D341Med (cell line): ENCODE measurements at regions not wholly inside any gene's neighbourhood (a gene's known extent, or its start where the extent isn't known, plus 50 kb on each side); places are given as distances from the start of the nearest gene placed in this dataset.
"Not testable (repeated sequence)": the region's sequence is repeated elsewhere in the genome, so short reads cannot be mapped to it uniquely, and the experiment has no call there.

Source experiments
- DNase-seq: peaks from one replicate; pipeline ENCODE4 v3.0.0; 2012; ENCODE audit warnings: low spot score

DNA sequence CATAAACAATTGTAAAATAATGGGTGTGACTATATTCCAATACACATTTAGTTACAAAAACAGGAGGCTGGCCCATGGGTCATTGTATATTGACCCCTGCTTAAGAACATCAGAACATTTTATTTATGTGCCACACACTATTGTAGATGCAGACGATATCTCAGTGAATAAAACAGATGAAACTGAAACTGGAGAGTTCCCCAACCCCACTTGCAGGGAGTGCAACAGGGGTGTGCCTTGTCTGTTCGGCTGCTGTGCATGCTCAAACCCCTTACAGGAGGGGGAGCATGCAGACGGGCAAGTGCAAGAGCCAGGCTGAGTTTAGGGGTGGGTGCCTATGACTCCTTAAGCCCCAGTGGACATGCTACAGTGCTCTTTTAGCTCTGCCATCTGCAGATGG, 509.6 kb downstream of the IGSF11 start:
- no peak for DNase-seq

DNA sequence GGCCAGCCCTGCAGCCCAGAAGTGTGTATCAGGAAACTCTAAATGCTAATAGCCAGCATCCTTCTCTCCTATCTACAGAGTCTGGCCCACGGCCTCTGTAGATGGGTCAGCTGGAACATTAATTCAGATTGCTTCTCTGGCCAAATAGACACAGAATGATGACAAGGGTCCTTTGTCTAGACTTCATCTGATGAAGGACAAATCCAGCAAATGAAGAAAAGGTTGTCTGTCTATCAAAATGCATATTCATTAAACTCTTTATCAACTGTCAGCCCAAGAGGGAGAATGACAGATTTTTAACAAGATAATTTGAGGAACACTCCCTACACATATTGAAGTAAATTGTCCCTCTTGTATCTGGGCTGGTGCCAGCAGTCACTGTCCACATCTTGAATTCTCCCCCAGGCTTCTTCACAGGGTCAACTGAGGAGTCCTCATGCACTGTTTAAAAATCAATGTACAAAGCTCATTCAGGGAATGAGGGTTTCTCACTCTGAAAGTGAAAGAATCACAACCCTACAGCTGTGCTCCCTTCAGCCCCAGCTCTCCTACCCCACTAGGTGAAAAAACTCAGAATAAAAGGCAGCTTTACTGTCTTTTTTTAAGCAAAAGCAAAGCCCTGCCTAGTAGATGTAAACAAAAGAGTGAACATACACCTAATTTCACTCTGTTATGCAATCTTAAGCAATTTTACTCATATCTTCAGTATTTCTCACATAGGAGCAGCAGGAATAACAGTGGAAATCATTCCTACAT, 507.7 kb downstream of the IGSF11 start:
- no peak for DNase-seq

DNA sequence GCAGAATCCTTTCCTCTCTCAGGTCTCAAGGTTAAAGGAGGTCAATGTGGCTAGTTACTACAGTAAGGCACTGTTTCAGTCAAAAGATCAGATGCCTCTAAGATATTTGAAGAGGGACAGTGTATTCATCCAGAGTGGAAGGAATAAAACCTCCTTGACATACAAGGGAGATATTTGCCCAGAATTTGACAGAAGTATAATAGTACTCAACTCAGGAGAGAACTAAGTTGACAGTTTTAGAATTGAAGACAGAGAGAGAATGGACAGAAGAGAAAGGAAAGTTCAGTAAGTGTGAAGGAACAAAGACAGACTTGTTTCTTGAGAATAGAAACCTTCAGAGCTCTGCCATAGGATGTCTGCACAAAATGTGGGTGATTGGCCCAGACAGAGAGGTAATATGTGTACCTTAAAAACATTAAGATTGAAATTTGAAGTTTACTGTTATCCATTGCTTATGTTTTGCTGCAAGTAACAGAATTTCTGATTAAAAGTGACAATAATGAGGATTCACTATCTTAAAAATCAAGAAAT, 507.1 kb downstream of the IGSF11 start:
- no peak for DNase-seq

DNA sequence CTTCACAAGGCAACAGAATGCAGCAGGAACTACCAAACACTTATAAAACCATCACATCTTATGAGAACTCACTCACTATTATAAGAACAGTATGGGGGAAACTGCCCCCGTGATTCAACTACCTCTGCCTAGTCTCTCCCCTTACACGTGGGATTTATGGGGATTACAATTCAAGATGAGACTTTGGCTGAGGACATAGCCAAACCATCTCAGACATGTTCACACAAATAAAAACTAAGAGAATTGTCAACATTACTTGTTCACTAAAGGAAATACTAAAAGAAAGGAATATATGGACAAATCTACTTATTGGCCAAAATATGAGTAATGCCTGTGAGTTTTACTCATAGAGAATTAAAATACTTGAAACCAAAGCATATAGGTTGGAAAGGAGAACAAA, 505.1 kb downstream of the IGSF11 start:
- DNase-seq, result no peak

DNA sequence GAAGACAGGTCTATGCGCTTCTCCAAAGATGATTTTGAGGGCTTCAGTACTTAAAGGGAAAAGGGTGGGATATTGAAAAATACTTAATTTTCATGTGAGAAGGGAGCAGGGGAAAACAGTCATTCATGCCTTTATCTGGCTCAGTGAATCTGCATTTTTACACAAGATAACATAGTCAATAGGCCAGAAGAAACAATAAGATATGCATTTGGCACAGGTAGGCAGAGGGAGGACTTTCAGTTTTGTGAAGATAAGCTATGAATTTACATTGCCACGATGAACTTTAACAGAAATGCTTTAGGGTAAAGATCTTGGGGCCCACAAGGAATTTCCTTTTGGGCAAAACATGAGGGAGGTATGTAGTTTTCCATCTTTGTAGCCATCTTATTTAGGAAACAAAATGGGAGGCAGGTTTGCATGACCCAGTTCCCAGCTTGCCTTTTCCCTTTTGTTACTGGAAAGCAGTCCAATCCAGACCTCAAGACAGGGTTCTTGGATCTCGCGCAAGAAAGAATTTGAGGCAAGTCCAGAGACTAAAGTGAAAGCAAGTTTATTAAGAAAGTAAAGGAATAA, 504.2 kb downstream of the IGSF11 start:
- no peak for DNase-seq

DNA sequence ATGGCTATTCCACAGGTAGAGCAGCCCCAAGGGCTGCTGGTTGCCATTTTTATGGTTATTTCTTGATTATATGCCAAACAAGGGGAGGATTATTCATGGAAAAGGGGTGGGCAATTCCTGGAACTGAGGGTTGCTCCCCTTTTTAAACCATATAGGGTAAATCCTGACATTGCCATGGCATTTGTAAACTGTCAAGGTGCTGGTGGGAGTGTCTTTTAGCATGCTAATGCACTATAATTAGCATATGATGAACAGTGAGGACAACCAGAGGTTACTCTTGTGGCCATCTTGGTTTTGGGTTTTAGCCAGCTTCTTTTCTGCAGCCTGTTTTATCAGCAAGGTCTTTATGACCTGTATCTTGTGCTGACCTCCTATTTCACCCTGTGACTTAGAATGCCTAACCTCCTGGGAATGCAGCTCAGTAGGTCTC, 503.7 kb downstream of the IGSF11 start:
- not testable (repeated sequence) for DNase-seq

DNA sequence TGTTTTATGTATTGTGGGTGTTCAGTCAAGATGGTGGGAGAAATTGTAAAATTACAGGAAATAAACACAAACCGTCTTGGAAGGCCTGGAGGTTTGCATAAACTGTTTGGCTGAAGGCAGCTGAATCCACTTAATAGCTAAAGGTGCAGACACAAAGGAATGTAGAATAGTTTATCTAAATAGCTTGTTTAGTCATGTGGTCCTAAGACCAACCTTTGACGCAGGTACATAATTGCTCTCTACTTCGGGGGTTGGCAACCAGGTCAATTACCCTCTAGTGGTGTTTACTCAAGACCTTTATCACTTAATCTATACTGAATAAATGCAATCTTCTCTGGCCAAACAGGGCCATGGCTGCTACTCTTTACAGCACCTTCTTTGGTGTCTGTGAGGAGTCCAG, 502.8 kb downstream of the IGSF11 start:
- DNase-seq, result no peak

DNA sequence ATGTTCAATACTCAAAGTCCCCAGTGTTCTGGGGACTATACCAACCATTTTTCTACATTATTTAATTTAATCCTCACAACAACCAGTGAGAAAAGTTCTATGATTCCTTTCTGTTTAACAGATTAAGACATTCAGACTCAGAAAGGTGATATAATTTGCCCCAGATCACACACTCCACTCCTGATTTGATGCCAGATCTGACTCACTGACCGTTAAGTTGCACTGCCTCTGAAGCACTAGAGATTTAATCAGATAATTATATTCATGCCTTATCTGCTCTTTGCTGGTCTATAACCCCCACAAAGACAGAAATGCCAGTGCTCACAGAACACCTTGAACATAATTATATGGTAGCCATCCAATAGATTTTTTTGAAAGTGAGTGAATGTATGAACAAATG, 501.0 kb downstream of the IGSF11 start:
- no peak for DNase-seq

DNA sequence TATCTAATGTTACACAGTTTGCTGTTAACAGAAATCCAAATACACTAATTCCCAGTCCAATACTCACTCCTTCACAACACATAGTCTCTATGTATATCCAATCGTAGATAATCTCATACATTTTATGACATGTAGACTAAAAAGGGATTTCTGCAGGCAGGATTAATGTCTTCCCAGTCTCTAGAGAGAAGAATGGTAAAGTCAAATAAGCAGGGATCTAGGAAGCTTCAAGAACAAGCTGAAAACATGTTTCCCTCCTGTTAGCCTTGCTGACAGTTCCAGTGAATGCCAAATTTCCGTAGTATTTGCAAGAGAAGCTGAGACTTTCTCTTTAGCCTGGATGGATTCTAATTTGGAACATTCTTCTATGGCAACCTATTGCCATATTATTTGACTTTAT, 500.1 kb downstream of the IGSF11 start:
- no peak for DNase-seq

DNA sequence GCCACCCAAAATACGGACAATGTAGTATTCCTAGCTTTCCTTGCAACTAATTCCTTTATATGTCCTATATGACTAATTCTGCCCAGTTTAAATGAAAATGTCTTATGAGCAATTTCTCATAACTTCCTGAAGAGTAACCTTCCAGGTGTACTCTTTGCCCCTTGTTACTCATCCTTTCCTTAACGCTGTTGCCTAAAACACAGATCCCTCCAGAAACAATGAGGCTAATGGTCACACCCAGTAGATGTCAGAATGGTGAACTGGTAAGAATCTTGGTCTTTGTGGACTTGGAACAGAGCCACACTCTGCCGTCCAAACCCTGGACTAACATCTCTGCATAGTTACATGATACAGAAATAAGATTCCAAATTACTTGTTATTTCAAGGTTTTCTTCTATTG, 497.9 kb downstream of the IGSF11 start:
- DNase-seq, result no peak

DNA sequence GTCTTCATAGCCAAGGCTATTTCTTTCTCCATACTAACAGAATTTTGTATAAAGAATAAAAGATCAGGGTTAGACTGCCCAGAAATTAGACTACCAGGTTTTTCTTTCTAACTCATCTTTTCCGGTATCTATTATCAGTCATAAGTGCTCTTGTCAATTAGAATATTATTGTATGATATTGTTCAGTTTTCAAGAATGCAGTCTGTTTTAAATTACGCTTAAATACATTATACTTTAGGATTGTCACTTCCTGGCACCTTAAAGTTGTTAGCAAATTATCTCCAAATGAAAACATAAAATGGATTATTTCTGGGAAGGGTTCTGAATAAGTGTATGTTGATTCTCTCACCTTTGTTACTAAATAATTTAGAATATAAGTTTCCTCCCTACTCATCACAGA, 497.2 kb downstream of the IGSF11 start:
- no peak for DNase-seq

DNA sequence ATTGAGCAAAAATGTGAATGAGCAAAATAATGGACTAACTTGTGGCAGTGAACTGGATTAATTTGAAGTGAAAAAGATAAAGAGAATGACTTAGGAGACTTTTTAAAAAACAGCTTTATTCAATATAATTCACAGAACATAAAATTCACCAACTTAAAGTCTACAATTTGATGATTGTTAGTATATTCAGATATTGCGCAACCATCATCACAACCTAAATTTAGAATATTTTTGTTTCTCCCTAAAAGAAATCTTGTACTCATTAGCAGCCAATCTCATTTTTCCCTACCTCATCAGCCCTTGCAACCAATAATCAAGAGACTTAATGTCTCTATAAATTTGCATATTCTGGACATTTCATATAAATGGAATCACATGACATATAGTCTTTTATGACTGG, 496.5 kb downstream of the IGSF11 start:
- DNase-seq, result no peak

DNA sequence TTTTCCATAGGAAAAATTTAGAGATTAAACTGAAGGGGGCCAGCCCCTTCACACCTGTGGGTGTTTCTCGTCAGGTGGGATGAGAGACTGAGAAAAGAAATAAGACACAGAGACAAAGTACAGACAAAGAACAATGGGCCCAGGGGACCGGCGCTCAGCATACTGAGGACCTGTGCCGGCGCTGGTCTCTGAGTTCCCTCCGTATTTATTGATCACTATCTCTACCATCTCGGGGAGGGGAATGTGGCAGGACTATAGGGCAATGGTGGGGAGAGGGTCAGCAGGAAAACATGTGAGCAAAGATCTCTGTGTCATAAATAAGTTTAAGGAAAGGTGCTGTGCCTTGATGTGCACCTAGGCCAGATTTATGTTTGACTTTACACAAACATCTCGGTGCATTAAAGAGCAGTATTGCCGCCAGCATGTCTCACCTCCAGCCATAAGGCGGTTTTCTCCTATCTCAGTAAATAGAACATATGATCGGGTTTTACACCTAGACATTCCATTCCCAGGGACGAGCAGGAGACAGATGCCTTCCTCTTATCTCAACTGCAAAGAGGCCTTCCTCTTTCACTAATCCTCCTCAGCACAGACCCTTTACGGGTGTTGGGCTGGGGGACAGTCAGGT, 494.7 kb downstream of the IGSF11 start:
- not testable (repeated sequence) for DNase-seq

DNA sequence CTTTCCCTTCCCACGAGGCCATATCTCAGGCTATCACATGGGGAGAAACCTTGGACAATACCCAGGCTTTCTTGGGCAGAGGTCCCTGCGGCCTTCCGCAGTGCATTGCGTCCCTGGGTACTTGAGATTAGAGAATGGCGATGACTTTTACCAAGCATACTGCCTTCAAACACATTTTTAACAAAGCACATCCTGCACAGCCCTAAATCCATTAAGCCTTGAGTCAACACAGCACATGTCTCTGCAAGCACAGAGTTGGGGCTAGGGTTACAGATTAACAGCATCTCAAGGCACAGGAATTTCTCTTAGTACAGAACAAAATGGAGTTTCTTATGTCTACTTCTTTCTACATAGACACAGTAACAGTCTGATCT, 494.2 kb downstream of the IGSF11 start:
- DNase-seq, result not testable (repeated sequence)

DNA sequence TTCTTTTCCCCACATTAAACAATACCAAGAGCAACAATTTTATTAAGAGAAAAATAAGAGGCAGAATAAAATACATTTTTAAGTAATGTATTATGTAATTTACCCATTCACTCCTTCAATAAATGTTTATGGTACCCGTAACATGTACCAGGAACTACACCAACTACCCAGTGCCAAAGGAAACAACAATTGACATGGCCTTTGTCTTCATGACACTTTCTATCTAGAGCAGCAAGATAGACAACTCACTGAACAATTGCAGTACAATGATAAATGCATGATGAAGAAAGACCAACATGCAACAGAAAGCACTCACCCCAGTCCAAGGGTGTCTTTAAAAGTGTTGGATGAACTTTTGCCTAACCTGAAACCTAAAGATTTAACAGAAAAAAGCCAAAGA, 493.8 kb downstream of the IGSF11 start:
- DNase-seq, result no peak

DNA sequence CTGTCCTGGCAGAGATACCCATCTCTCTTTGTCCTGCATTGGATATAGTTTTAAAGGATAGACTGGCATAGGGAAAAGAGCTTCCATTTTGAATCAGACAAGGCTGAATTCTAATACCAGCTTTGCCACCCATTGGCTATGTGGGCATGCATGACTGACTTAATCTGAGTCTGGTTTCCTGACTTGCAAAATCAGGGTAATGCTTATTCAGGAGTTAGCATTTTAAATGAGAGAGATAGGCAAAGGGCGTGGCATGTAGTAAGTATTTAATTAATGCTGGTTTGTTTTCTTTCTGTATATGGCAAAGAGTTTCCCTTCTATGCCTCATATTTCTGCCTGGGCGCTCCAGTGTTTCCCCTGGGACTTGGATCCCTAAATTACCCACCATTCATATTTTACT, 492.9 kb downstream of the IGSF11 start:
- no peak for DNase-seq

DNA sequence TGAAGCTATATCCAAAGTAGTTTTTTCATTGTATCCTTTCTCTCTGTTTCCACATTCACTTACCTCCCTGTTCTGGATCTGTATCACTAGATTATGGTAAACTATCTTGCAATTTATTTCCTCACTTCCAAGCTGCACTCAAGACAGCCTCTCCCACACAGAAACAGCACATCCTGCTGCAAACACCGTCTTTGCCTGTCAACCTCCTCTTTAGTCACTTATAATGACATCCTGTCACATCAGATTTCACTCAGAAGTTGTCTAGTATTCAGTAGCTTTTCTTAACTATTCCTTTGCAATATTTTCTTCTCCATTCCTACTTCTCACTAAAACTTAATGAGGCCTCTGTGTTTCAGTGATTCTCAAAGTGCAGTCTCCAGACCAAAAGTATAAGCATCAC, 490.8 kb downstream of the IGSF11 start:
- DNase-seq, result no peak

DNA sequence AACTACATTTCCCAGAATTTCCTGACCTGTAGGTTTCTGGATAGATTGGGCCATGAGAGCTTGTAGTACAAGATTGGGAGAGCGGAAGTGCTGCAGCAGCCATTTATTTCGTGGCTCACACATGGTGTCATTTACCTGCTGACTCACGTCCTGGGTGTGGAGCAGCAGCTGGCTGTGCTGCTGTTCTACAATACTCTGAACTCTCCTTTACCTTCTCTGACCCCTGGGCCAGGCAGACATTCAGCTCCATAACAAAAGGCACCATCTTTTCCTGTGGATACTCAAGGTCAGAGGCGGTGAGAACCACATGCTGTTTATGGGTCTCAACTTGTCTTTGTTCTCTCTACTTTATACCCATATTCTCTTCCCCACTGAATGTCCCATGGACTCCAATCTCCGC, 490.2 kb downstream of the IGSF11 start:
- DNase-seq, result no peak

DNA sequence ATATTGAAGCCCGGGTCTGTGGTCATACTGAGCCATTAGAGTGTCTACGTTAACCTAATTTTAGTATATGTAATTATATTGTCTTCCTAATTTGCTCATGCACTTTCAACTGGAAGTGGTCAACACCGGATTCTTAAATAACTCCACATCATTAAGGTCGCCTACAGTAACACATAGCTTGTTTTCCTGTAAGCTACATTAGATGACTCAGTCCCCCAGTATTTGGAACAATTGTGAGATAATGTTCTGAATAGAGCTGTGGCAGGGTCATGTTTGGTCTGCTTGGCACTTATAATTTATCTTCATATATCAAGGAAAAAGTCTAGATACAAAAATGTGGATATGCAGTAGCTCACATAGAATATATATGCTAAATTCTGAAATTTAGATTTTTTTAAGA, 486.2 kb downstream of the IGSF11 start:
- DNase-seq, result no peak

DNA sequence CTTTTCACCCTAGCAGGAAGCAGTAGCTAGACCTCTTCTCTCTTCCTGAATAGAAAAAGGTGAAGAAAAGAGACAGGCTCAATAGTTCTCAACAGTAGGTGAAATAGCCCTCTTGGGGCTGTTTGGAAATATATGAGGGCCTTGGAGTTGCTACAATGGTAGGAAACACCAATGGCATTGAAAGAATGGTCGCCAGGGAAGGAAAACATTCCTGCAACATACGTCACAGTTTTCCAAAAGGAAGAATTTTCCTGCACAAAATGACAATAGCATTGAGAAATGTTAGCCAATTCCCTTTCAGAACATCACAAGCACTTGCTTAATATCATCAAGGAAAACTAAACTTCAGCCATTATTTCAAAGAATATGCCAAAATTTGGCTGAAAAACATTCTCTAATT, 484.5 kb downstream of the IGSF11 start:
- no peak for DNase-seq

DNA sequence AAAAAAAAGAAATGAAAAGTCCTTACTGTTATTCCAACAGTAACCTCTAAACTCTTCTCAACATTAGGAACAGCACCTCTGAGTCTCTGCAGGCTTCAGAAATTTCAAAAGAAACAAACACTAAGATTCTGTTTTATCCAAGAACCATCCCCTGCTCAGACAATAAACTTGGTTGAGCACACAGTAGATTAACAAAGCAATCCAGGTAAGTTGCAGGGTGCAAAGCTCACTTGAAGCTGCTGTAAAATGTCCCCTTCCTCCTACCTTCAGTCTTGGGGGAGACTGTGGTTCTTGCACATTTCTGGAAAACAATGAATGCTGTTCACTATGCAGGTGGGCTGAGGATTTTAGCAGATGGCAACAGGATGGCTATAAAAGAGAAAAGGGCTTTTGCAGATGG, 484.1 kb downstream of the IGSF11 start:
- no peak for DNase-seq

DNA sequence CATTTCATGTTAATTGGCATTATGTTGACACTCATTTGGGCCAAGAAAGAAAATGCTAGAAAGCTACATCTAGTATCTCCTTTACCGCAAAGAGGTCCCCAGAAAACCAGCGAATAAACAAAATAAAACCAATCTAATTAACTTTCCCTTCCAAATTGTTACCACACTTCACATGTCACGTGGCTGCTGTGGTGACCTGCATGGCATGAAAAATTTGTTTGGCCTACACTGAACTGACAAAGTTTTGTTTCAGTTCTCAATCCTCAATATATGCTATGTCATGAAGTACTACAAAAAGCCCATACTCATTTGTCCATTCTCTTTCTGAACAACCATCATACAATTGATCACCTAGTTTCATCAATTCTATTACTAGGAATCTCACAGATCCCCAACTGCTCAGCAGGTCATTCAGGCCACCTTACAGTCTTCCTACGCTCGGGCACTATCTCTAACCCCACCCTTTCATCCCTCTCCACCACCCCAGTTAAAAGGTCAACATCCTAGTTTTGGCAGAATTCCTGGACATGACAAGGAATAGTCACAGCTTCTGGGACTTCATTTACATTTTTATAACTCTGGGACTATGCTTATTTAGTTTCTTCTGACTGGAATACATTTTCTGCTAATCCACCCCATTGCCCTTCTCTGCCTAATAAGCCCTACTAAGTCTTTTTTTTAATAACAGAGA, 480.4 kb downstream of the IGSF11 start:
- DNase-seq, result no peak

DNA sequence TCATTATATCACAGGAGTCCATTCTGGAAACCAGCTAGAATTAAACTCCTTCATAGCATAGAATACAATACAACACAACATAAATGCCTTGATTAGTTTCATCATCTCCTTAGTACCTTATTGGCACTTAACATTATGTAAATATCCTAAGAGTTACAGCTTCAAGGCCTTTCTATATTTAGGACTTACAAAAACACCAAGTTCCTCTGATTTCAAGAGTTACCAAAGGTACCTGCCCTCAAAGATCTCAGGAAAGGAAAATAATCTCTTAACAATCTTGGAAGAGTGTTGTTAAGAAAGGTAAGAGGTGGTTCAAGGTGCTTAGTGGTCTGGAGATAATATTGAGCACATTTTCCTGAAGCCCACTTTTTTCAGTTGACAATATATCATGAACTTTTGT, 477.7 kb downstream of the IGSF11 start:
- no peak for DNase-seq
